ENCODE measurements at regions not wholly inside any gene's neighbourhood (a gene's known extent, or its start where the extent isn't known, plus 50 kb on each side); places are given as distances from the start of the nearest gene placed in this dataset.
"Not testable (repeated sequence)": the region's sequence is repeated elsewhere in the genome, so short reads cannot be mapped to it uniquely, and the experiment has no call there.

DNA sequence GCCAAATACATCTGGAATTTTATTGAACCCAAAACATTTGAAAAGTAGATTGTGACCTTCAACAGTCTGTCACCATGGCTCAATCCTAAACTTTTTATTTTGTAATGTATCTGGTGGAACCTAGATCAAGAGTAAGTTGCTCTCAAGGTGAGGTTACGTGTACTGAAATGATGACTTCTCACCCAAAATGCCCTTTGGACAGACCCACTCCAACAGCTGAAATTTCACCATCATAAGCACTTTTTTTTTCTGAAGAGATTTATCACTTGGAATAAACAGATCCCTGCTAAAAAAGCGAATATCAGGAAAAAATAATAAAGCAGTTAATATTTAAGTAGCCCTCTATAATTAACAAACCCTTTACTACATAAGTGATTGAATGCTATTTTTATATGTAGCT is 155.0 kb upstream of the FBXL7 start:
- no peak for DNase-seq (ENCODE audit: low read depth in 1 of 2, low spot score in 1 of 2)

DNA sequence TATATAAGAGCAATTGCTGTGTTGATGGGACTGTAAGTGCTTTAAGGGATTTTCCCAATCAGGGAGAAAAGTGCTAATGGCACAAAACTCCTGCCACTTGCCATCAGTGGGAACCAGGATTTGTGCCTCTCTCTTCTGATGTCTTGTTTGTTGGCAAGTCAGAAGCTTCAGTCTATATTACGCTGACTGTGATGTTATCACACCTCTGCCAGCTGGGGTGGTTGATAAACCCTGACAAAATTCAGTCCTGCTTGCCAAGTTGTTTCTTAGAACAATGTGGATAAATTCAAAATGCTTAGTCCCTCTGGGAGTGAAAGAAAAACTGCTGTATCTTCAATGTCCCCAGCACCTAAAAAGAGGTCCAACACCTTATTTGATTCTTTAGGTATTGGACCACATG is 161.4 kb upstream of the FBXL7 start:
- no peak for DNase-seq (ENCODE audit: low read depth in 1 of 2, low spot score in 1 of 2)

DNA sequence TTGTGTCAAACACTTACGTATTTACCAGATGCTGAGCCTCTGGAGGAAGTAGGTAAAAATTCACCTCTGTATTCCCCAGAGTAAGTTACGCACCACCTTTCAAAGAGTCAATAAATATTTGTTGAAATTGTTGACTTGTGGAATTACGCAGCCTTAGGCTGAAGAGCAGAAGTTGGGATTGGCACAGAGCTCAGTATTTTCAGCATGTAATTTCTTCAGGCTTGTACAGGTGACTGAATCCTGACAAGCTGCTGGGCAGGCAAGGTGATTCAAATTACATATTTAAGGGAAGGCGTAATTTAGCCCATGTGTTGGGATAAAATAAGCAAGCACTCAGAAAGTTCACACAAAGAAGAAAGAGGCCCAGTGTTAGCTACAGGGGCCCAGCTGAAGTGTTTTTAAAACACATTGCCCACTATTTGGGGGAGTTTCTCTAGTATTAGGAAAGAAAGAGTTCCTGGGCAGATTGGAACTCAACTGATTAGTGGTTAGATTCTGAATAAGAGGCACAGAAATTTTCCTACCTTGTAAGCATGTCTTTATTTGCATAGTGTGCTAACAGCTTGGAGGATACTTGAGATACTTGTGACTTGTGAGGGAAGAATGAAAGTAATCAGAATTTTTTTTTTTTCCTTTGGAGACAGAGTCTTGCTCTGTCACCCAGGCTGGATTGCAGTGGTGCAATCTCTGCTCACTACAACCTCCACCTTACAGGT is 165.3 kb upstream of the FBXL7 start:
- no peak for DNase-seq (ENCODE audit: low read depth in 1 of 2, low spot score in 1 of 2)

DNA sequence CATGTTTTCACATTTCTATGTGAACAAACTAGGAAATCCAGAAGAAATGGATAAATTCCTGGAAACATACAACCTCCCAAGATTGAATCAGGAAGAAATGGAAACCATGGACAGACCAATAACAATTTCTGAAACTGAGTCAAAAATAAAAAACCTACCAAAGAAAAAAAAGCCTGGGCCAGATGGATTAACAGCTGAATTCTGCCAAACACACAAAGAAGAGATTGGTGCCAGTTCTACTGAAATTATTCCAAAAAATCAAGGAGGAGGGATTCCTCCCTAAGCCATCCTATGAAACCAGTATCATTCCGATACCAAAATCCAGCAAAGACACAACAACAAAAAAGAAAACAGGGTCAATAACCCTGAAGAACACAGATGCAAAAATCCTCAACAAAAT is 166.9 kb upstream of the FBXL7 start:
- DNase-seq (ENCODE audit: low read depth in 1 of 2, low spot score in 1 of 2): no peak

DNA sequence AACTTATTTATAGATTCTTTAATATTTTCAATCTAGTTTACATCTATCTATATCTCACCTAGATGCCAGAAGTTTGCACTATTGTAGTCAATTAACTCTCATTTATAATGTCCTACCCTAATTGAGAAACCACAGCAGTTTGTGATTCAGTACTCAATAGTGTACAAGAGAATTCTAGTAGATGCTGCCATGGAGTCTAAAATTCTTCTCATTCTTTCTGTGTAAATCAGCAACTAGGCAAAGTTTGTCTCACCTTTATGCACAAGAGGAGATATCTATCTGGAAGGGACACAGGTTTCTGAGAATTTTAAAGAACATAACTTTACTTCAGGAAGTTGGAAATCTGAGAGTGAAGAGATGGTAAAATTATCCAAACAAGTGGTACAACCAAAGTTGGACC is 173.0 kb upstream of the FBXL7 start:
- no peak for DNase-seq (ENCODE audit: low read depth in 1 of 2, low spot score in 1 of 2)

DNA sequence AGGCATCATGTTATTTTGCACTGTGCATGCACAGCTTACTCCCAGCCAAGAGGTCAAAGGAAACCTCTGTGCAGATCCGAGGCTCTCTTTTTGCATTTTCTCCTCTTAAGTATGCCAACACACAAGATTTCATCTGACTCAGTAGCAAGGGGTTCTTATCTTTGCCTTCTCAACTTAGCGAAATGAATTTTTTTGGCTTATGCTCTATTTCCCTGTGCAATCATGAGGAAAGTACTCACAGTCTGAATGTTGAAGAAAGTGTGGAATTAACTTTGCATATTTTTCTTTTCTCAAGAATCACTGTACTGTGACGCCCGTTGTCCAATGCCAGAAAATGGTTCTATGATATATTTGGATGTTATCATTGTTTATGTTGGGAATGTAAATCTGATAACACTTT is 173.5 kb upstream of the FBXL7 start:
- no peak for DNase-seq (ENCODE audit: low read depth in 1 of 2, low spot score in 1 of 2)

DNA sequence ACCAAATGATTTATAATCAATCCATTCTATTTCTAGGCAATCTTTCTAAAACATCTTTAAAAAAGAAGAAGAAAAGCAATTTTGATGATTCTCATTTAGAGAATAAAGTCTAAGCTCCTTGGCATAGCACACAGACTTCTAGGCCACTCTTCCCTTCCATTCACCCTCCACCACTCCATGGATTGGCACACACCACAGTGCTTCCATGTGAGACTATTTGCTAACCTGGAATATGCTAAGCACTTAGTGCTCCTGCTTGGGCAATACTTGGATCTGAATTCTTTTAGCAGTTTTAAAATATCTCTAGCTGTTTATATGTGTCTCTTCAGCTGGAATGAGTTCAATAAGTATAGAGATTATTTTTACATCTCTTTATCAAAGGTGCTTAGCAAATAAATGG is 177.6 kb upstream of the FBXL7 start:
- DNase-seq (ENCODE audit: low read depth in 1 of 2, low spot score in 1 of 2): no peak

DNA sequence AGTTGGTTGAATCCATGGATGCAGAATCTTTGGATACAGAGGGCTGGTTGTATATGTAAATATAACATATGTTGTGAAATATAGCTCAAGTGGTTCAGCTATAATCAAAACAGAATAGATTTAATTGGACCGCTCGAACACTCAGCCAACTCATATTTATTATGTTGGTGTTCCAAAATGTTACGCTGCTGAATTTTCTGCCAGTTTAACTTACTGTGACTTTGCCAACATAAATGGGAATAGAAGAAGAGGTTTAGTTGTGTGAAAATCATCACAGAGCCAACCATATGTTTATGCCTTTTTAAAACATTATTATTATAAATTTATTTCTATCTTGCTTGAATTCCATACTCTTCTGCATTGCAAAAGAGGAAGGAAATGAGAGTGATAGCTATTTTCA is 178.2 kb upstream of the FBXL7 start:
- no peak for DNase-seq (ENCODE audit: low read depth in 1 of 2, low spot score in 1 of 2)

DNA sequence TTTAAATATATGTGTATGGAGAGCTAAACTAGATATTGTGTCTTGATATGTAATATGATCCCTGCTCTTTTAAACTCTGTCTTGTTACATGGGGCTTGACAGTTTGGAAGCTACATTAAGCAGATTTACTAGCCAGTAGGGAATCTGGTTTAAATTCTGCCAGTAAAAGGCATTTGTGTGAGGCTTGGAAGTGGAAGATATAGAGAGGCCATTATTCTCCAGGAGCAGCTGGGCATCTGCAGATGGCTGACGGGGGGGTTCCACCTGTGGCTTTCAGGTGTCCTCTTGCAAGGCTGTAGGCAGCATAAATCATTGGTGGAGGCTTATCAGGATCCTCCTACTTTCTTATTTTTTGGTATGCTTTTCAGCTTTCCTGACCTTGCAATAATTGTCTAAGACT is 179.1 kb upstream of the FBXL7 start:
- DNase-seq (ENCODE audit: low read depth in 1 of 2, low spot score in 1 of 2): no peak

DNA sequence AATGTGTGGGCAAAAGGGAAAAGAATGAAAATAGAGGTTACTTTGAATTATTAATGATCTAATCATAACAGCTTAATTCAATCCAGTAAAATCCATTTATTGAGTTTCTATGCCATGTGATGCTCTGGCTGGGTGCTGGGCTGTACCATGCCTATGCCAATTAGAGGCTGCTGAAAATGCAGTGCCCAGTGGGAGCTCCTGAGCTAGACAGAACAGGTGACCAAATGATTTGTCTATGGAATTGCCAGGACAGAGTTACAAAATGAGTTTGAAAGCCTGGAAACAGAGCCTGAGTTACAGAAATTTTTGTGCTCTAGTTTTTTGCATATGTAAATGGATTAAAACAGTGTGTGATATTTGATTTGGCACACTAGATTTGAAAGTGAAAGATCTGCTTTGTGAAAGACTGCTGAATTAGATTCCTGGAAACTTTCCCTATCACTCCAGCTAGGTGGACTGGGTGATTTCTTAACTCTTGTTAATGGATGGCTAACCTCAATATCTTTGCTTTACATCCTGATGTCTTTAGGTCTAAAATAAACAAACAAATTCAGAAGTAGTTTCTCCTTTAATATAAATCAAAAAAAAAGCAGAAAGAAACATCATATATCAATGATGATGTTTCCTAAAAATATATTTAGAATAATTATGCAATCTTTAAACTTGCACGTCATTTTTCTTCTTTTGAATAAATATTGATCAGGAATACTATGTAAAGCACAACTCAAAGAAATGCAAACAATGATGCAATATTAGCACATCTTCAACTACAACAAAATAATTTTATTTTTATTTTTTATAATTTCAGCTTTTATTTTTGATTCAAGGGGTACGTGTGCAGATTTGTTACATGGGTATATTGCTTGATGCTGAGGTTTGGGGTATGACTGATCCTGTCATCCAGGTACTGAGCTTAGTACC is 194.8 kb upstream of the FBXL7 start:
- no peak for DNase-seq (ENCODE audit: low read depth in 1 of 2, low spot score in 1 of 2)

DNA sequence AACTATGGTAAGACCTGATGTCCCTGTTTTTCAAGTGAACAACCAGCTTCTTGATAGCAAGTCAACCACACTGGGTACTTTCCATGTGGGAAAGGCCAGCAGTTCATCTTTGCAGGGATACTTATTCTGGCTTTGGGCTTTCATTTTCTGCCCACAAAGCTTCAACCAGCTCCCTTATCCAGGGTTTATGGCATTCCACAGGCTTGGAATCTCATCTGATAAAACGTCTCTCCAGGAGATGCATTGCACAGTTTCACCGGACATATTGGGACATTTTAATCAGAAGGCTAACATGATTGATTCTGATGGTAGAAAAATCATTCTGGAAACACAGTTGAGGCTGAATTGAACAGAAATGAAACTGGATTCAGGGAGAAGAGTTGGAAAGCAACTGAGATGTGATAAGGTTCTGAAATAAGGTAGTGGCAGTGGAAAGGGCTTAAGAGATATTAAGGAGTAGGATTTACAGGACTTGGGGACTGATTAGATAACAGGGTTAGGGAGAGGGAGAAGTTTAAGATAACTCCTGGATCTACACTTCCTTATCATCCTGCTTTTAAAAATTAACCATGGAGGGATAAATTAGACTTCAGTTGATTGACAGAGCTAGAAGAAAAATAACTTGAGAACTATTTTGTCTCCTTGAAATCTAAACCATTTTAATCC is 195.8 kb upstream of the FBXL7 start:
- no peak for DNase-seq (ENCODE audit: low read depth in 1 of 2, low spot score in 1 of 2)

DNA sequence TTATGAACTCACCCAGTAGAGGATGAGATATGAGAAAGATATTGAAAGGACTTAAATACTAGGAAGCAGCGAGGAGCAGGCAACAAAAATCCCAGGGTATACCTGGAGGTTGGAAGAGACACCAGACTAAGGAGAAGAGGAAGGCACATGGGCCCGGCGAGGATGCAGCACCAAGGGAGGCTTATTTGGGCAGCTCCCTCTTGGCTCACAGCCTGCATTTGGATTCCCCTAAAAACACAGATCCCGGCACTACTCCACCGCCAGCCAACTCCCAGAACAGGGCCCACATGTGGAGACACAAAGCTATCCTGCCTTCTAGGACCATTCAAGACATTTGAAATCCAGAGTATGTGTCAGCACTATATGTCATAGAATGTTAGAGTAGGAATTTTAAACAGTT is 199.8 kb upstream of the FBXL7 start:
- no peak for DNase-seq (ENCODE audit: low read depth in 1 of 2, low spot score in 1 of 2)

DNA sequence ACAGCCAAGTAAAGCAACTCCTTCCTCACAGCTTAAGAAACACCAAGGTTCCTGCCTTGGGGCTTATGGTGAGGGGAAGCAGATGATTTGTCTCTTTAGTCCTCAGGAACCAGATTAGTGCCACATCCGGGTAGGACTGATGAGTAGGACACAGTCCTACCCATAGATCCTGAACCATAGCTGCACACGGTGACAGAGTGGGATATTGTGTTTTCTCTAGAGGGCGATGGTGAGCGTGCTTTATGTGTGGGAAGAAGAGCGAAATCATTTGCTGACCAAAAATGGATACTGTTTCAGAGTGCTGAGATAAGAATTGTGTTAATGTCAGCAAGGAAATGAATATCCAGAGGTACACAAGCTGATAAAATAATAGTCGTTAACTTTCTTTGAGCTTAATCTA is 209.0 kb upstream of the FBXL7 start:
- DNase-seq (ENCODE audit: low read depth in 1 of 2, low spot score in 1 of 2): no peak

DNA sequence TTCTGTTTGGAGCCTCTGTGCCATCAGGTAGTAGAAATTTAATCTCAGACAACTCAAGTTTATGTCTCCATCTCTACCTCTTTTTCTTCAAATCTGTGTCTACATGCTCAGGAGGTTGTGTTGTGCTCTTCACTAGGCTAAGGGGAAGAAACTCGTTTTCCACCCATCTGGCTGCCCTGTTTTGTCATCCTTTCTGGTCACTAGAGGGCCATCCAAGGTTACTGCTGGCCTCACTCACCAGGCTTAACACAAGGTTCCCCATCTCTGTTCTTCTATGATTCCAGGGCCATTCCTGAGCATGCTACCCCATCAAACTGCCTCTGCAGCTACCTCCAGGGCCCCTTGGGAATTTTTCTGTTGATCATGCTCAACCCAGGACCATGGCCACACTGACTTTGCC is 213.3 kb upstream of the FBXL7 start:
- no peak for DNase-seq (ENCODE audit: low read depth in 1 of 2, low spot score in 1 of 2)

DNA sequence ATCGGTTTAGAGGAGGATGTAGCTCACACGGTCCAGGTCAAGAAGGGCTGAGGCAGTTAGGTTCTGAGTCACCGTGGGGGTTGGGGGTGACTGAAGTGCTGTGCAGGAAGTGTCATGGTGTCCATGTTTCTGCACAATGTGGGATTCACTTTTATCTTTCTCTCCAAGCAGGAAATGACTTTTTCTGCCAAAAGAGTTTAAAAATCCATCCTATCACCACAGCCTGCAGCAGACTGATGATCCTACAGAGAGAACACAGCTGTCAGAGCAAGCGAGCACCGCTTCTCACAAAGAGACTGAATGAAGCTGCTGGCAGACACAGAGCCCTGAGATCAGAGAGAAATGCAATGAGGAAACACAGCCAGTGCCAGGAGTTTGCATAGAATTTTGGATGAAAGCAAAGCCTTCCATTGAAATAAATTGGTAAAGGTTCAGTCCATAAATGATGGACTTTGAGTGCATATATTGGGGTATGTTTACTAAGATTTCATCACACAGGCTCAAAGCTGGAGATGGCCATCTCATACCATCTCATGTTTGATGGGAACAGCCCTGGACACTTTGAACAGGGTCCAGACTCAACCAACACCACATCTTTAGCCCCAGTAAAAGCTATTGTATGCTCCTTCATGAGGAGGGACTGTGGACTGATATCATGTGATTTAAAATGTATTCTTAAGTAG is 213.9 kb upstream of the FBXL7 start:
- no peak for DNase-seq (ENCODE audit: low read depth in 1 of 2, low spot score in 1 of 2)

DNA sequence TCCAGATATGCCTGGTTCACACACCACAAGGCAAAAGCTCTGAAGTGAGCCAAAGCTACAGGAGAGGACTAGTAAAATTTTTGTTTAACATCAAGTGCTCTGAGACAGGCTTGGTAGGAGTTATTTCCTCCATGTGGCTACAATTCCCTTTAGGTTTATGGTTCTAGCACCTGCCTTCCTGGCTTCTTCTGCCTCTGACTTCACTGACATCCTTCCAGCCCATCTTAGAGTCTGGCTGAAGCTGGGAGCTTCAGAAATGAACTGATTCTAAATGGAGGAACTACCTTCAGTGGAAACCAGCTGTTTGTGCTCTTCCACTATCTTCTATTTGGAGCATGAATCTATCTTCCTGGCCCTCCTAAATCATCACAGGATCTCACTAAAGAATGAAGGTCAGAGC is 215.3 kb upstream of the FBXL7 start:
- DNase-seq (ENCODE audit: low read depth in 1 of 2, low spot score in 1 of 2): no peak

DNA sequence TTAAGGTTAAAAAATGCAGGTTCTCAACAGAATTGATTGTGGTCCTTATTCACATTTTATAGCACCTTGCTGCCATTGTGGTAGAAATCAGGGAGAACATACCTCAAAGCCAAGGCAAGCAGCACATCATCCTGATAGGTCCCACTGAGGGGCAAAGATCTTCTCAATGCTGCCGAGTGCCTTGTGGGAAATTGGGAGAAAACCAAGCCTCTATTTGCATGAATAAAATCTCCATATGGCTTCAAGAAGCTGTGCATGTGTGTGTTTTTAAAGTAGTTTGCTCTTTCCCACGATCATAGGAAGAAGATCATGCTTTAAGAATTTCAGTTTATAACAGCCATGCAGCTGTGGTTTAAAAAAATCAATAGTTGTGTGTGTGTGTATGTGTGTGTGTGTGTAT is 216.9 kb upstream of the FBXL7 start:
- no peak for DNase-seq (ENCODE audit: low read depth in 1 of 2, low spot score in 1 of 2)

DNA sequence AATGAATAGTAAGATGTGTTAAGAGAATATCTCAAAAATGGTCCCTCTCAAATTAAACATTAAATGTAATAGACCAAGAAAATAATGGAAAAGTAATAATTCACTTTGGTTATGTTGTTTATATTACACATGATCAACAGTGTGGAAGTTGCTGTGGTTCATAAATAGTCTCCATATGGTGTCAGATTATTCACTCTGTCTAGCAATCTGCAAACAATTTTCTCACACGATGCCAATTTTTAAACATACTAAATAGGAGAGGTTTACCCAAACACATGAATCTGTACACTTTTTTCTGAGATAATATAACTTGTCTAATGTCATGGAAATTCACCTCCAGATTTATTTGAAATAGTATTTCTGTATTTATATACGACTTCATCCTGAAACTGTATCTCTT is 217.4 kb upstream of the FBXL7 start:
- no peak for DNase-seq (ENCODE audit: low read depth in 1 of 2, low spot score in 1 of 2)

DNA sequence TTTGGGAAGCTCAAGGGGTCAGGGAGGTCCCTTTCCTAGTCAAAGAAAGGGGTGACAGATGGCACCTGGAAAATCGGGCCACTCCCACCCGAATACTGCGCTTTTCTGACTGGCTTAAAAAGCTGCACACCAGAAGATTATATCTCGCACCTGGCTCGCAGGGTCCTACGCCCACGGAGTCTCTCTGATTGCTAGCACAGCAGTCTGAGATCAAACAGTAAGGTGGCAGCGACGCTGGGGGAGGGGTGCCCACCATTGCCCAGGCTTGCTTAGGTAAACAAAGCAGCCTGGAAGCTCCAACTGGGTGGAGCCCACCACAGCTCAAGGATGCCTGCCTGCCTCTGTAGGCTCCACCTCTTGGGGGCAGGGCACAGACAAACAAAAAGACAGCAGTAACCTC is 228.4 kb upstream of the FBXL7 start:
- not testable (repeated sequence) for DNase-seq (ENCODE audit: low read depth in 1 of 2, low spot score in 1 of 2)

DNA sequence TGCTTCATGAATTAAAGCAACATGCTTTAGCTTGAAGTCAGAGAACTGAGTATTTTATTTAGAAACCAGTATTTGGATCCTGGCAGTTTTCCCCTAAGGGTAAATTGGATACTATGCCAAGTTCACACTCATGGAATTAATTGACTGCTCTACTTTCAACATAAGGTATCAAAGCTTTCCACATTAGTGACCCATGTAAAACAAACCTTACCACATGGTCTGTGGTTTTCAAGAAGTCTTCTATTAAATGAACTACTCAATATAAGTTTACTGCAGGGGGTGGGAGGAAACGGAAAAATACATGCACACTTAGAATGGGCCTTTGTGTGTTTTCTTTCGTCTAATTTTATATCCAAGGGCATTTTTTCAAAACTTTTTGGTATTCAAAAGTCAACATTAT is 232.0 kb upstream of the FBXL7 start:
- DNase-seq (ENCODE audit: low read depth in 1 of 2, low spot score in 1 of 2): no peak

DNA sequence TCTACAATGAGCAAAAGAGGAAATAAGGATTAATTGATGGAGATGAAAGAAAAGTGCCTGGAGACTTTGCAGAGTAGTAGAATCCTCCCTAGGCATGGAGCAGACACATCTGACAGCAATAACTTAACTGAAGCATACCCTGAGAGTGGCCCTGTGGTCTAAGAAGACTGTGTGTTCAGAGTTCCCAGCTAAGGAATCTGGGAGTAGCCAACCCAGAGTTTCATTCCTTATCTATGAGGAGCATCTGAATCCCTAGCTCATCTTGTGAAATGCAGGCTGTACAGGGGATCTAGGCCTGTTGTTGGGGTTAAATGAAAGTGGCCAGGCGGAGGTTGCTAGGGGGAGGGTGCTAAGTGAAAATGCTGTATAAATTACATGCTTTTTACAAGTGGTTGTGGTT is 233.1 kb upstream of the FBXL7 start:
- no peak for DNase-seq (ENCODE audit: low read depth in 1 of 2, low spot score in 1 of 2)

DNA sequence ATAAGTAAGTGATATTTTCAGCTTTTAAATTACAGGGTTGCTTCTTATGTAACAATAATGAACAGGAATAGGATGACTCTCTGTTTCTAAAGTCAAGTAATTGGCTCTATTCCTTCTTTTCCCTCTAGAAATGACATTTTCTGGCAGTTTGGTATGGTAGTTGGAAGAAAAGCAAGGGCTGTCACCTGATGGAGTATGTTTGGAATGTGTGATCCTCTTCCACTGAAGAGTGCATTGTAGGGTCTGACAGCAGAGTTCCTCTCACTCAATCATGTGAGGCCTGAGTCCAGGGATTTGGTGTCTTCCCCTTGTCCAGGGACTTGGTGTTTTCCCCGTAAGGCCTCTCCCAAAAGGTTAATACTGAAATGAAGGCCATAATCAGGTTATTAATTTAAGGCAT is 233.8 kb upstream of the FBXL7 start:
- DNase-seq (ENCODE audit: low read depth in 1 of 2, low spot score in 1 of 2): no peak

Measured in activated T-helper 1 cell treated with anti-CD3 and anti-CD28 coated beads, Interleukin-2, amount 50 U/mL, for 16 hours (primary cell).